ENCODE measurements at regions not wholly inside any gene's neighbourhood (a gene's known extent, or its start where the extent isn't known, plus 50 kb on each side); places are given as distances from the start of the nearest gene placed in this dataset.

- peak; percentile 79 to 88 for DNase-seq
Observed at GRCh38 chr6:25070547-25071366, 135.0 kb upstream of the RIPOR2 start.

DNA sequence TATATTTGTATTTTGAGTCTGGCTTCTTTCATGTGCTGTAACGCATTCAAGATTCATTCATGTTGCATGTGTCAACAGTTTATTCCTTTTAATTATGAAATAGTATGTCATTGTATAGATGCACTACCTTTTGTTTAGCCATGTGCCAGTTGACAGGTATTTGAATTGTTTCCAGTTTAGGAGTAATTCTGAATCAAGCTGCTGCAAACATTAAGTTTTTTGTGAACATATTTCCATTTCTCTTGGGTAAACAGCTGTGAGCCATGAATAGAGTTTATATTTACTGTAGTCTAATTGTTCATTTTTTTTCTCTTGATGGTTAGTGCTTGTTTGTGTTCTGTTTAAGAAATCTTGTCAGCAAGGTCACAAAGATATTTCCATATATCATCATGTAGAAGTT is 142.4 kb upstream of the RIPOR2 start:
- DNase-seq: peak in 1 of 2 experiments; percentile 19

- no peak for DNase-seq
Observed at GRCh38 chr6:25083784-25084507, 148.2 kb upstream of the RIPOR2 start.

DNA sequence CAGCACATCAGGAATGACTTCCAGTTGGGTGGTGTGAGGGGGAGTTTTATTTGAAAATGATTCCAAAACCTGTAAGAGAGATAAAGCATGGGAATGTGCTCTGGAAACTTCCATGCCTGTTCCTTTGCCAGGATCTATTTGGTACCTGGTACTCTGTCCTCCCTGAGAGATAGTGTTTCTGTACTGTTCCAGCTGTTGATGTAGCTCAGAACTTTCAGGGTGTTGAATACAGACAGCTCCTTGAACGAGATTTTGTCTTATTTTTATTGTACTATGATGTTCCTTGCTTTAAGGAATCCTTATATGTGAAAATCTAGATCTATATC is 148.7 kb upstream of the RIPOR2 start:
- no peak for DNase-seq

DNA sequence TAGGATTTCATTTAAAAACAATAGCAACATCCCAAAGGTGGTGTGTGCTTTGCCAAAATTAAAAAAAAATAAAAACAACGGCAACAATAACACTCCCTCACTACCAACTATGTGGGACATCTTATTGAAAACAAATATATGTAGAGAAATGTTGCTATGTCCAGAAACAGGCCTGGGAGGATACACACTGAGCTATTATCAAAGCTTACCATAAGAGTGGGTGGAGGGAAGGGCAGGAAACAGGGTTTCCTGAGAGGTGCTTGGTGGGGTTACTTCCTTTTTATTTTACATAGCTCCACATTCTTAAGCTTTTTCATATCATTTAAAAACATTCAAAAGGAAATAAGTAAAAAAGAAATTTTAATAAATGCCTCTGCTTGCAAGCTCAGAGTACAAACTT is 150.0 kb upstream of the RIPOR2 start:
- DNase-seq: no peak

- no peak for DNase-seq
Observed at GRCh38 chr6:25086500-25087091, 150.8 kb upstream of the RIPOR2 start.

DNA sequence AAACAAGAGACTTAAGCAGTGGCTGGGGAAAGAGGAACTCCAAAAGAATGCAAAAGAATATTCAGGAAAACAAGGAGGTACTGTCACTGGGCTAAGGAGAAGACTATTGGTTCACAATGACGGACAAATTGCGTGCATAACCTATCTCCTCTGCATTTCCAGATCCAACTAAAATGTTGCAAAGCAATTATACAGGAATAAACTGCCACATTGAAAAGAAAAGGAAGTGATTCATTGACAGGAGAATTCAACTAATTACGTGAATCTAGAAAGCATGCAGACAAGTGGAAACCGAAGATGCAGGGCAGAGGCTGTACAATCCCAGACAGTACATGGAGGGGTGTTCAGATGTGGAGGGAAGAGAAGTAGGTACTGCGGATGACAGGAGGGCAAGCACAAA is 152.8 kb upstream of the RIPOR2 start:
- no peak for DNase-seq

GRCh38 chr6:25089442-25089841 is 153.7 kb upstream of the RIPOR2 start:
- no peak for DNase-seq

DNA sequence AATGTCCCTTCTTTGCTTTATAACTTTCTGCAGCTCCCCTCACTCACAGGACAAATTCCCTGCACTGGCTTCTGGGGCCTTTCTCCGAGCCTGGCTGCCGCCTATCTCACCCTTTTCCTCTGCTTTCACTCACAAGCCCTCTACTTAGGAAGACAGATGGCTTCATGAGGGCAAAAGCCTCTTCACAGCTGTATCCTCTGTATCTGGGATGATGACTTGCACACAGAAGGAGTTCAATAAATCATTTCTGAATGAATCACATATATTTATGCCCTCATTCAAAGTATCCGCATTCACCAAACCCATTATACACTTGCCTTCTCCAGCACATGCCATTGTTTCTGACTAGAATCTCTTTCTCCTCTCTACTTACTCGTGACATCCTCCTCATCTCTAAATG is 159.0 kb upstream of the RIPOR2 start:
- DNase-seq: no peak

GRCh38 chr6:25100288-25100687 is 164.5 kb upstream of the RIPOR2 start:
- DNase-seq: no peak

GRCh38 chr6:25103603-25104002 is 167.8 kb upstream of the RIPOR2 start:
- no peak for DNase-seq

DNA sequence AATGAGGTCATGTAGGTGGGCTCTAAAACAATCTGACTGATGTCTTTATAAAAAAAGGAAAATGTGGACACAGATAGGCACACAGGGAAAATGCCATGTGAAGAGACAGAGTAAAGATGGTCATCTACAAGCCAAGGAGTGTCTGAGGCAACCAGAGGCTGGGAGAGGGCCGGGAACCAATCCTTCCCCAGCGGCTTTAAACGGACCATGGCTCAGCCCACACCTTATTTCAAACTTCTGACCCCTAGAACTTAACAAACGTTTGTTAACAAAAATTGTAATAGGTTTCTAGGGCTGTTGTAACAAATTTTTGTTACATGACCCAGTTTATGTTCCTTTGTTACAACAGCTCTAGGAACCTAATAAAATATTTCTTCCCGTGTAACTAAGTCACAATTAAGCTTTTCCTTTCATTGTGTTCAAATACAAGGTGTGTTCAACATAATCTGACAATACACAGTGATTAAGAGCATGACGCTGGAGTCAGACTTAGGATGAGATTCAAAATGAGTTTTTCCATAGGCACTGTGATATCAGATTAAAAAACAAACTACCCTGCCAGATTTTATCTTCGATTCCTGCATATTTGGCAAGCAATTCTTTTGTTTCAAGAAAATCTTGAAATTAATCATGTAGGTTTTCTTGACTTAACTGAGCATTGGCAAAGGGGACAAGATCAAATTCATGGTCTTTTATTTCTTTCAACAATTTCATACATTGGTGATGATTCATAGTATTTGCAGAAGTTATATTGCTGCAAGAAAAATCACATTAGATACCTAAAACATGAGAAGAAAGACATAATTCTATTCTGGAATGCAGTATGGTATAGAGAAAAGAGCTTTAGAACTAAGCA is 169.5 kb upstream of the RIPOR2 start:
- no peak for DNase-seq

- no peak for DNase-seq
Observed at GRCh38 chr6:25107218-25107617, 171.5 kb upstream of the RIPOR2 start.

DNA sequence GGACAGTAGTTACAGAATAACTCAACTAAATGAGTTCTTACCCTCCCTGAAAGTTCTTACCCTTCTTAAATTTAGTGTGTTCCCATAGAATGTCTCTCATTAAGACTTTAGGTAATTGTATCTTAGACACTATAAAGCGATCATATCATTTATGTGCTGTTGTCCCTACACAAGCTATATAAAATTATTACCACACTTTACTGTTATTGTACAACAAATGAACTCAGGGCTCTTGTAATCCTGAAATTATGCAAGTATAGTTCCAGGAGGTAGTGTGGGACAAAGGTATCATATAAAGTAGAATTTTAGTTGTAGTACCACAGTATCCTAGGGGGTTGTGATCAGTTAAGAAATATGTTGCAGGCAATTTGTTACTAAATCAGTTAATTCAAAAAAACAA is 167.4 kb upstream of the CARMIL1 start:
- no peak for DNase-seq

DNA sequence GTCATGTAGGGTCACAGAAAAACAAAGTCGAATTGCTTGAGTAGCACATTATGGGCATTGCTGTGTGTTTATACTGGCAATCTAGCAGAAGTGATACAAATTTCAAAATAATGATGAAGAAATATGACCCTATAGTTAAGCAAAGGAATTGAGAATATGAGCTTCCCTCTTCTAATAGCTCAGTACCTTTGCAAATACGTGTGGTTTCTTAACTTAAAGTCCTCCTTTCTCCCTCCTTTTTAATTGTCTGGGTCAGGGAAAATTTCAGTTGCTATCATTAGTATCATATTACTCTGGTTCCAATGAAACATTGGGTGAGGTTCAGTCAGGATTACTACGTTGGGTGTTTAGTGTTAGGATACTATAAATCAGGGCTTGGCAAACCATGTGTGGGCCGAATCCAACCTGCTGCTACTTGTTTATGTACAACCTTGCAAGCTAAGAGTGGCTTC is 166.8 kb upstream of the CARMIL1 start:
- DNase-seq: peak; percentile 7 to 61

DNA sequence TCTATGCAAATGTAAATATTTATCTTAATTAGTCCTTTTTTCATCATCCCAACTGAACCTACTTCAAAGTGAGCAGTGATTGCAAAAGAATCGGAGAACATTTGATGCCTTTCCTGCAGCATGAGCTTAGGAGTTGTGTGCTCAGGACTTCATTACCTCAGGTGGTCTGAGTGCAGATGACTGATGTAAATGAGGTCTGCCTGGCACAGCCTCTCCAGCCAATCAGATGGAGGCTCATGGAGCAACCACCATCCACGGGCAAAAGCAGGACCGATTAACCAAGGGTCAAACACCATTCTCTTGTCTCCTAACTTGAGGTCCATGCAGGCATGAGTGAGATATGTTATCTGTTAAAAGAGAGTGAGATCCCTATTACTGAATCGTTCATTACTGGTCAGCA is 165.7 kb upstream of the CARMIL1 start:
- DNase-seq: no peak

- DNase-seq: no peak
Observed at GRCh38 chr6:25118038-25118437, 161.1 kb upstream of the CARMIL1 start.

- no peak for DNase-seq
Observed at GRCh38 chr6:25121186-25121585, 158.0 kb upstream of the CARMIL1 start.

DNA sequence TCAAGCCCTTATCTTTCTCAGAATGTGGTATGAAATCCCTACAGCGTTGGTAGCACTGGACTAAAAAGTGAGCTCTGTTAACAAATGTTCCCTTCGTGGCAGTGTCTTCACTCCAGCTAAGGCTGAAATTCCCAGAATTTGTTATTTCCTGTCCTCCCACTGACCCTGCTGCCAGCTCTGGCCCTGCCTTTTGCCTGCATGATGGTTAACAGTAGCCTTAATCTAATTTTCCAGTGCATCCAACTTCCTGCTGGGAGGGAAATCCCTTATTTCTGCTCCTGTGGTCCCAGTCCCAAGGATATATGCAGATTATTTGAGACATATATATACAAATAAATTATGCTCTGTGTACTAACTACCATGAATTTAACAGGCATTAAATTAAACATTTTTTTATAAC is 157.2 kb upstream of the CARMIL1 start:
- peak; percentile 45 to 84 for DNase-seq

- peak; percentile 75 to 95 for DNase-seq
Observed at GRCh38 chr6:25122622-25123237, 156.4 kb upstream of the CARMIL1 start.

DNA sequence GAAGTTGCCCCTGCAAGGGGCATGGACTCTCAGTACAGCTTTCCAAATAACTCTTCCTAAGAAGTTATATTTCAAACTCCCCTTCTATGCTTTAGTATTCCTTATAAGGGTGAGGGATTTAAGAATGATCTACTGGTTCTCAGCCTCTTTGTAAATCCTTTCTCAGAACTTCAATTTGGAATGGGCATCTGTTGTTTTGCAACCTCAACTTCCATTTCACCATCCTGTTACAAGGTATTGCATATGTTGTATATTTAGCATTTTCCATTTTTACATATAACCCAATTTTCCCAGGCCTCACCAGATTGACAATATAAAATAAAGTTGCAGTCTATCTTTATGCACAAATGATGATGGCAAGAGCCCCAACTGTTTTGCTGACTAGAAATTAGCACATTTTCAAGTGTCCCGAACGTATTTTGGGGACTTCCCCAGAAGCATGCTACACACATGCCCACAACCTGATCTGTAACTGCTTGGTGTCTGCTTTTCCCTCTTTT is 154.9 kb upstream of the CARMIL1 start:
- no peak for DNase-seq

DNA sequence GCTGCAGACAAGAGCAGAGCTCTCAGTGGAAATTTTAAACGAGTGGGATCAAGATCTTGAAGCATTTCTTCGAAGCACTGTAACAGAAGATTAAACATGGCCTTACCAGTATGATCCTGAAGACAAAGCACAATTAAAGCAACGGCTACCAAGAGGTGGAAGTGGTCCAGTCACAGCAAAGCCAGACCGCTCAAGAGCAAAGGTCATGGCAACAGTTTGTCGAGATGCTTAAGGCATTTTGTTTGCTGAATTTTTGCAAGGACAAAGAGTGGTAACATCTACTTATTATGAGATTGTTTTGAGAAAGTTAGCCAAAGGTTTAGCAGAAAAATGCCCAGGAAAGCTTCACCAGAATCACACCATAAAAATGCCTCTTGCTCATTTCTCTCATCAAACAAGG is 153.4 kb upstream of the CARMIL1 start:
- DNase-seq: no peak
